ENCODE measurements at regions not wholly inside any gene's neighbourhood (a gene's known extent, or its start where the extent isn't known, plus 50 kb on each side); places are given as distances from the start of the nearest gene placed in this dataset.

- no peak for TF ChIP-seq CTCF (IDR thresholded peaks at IDR 0.05)
- no peak for TF ChIP-seq POLR2A (IDR thresholded peaks at IDR 0.05)
- TF ChIP-seq POLR2AphosphoS5 (IDR thresholded peaks at IDR 0.05): no peak
- no peak for TF ChIP-seq EP300 (IDR thresholded peaks at IDR 0.05)
These were observed 378.1 kb downstream of the LMO4 start for GRCh38 chr1:87706779-87707228.

All from suprapubic skin (tissue), 4 donors.